Upper lobe of left lung (tissue), 4 donors: ENCODE measurements at regions not wholly inside any gene's neighbourhood (a gene's known extent, or its start where the extent isn't known, plus 50 kb on each side); places are given as distances from the start of the nearest gene placed in this dataset.

ENCODE experiments used
- POLR2AphosphoS5 ChIP-seq, 2 donors: sonication (generic); formaldehyde crosslinking; IDR thresholded peaks; one replicate each; pipeline ENCODE4 v1.5.1; 2017; ENCODE audit warnings: antibody characterized with exemption in 2 of 2
- TF ChIP-seq, protein P1 (sequence below), 6 experiments: fragments of 450-650 bp in 4 of 6; fragments of 200-600 bp in 2 of 6; sonication (generic) in 2 of 6; IDR thresholded peaks; one replicate each; pipeline ENCODE4 v1.5.1; 2016 to 2019; ENCODE audit warnings: antibody characterized with exemption in 6 of 6

DNA sequence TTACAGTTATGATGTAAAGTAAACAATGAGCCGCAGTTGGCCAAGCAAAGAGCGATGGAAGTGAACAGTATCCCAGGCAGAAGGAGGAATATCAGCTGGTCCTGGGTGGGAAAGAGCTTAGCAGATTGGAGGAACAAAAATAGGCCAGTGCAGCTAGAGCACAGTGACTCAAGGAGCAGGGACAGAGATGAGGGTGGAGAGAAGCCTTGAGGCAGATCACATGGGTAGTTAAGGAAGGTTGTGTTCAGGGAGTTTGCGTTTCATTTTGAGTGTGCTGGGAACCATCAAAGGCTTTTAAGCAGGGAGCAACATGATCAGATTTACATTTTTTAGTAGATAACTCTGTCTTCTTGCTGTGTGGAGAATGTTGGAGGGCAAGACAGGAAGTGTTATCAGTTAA lies 113.6 kb downstream of the OAT start:
- TF ChIP-seq POLR2AphosphoS5 (IDR thresholded peaks at IDR 0.05) = no peak
- TF ChIP-seq, protein P1, sequence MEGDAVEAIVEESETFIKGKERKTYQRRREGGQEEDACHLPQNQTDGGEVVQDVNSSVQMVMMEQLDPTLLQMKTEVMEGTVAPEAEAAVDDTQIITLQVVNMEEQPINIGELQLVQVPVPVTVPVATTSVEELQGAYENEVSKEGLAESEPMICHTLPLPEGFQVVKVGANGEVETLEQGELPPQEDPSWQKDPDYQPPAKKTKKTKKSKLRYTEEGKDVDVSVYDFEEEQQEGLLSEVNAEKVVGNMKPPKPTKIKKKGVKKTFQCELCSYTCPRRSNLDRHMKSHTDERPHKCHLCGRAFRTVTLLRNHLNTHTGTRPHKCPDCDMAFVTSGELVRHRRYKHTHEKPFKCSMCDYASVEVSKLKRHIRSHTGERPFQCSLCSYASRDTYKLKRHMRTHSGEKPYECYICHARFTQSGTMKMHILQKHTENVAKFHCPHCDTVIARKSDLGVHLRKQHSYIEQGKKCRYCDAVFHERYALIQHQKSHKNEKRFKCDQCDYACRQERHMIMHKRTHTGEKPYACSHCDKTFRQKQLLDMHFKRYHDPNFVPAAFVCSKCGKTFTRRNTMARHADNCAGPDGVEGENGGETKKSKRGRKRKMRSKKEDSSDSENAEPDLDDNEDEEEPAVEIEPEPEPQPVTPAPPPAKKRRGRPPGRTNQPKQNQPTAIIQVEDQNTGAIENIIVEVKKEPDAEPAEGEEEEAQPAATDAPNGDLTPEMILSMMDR (IDR thresholded peaks at IDR 0.05) = no peak
